ENCODE measurements at regions not wholly inside any gene's neighbourhood (a gene's known extent, or its start where the extent isn't known, plus 50 kb on each side); places are given as distances from the start of the nearest gene placed in this dataset.
"Not testable (repeated sequence)": the region's sequence is repeated elsewhere in the genome, so short reads cannot be mapped to it uniquely, and the experiment has no call there.

- no peak overlapping the region for H3K4me3 ChIP-seq (ENCODE audit: low read depth, low read length)
- TF ChIP-seq CTCF (conservative IDR thresholded peaks at IDR 0.05; ENCODE audit: low read depth, low read length): no peak
- DNase-seq (ENCODE audit: low read depth): no peak
Measured at GRCh38 chr7:63065684-63066083, 933.0 kb upstream of the ZNF722 start.

GRCh38 chr7:63066235-63066634 is 932.4 kb upstream of the ZNF722 start:
- not testable (repeated sequence) for H3K4me3 ChIP-seq (ENCODE audit: low read depth, low read length); DNase-seq (ENCODE audit: low read depth)

GRCh38 chr7:63067897-63068585 is 930.6 kb upstream of the ZNF722 start:
- H3K4me3 ChIP-seq (ENCODE audit: low read depth, low read length): no peak overlapping the region
- TF ChIP-seq CTCF (conservative IDR thresholded peaks at IDR 0.05; ENCODE audit: low read depth, low read length): no peak

GRCh38 chr7:63070696-63071095 is 928.0 kb upstream of the ZNF722 start:
- H3K4me3 ChIP-seq (ENCODE audit: low read depth, low read length): no peak overlapping the region
- no peak for TF ChIP-seq CTCF (conservative IDR thresholded peaks at IDR 0.05; ENCODE audit: low read depth, low read length)
- DNase-seq (ENCODE audit: low read depth): no peak

More at GRCh38 chr7:63067897-63068585, 930.6 kb upstream of the ZNF722 start:
- DNase-seq (ENCODE audit: low read depth): no peak

GRCh38 chr7:63071396-63071795 is 927.3 kb upstream of the ZNF722 start:
- H3K4me3 ChIP-seq (ENCODE audit: low read depth, low read length): no peak overlapping the region
- TF ChIP-seq CTCF (conservative IDR thresholded peaks at IDR 0.05; ENCODE audit: low read depth, low read length): no peak
- DNase-seq (ENCODE audit: low read depth): no peak

GRCh38 chr7:63071920-63072319 is 926.7 kb upstream of the ZNF722 start:
- no peak overlapping the region for H3K4me3 ChIP-seq (ENCODE audit: low read depth, low read length)
- TF ChIP-seq CTCF (conservative IDR thresholded peaks at IDR 0.05; ENCODE audit: low read depth, low read length): no peak
- DNase-seq (ENCODE audit: low read depth): no peak

- DNase-seq (ENCODE audit: low read depth): no peak
- H3K4me3 ChIP-seq (ENCODE audit: low read depth, low read length): no peak overlapping the region
- TF ChIP-seq CTCF (conservative IDR thresholded peaks at IDR 0.05; ENCODE audit: low read depth, low read length): no peak
Measured at GRCh38 chr7:63072806-63073205, 925.8 kb upstream of the ZNF722 start.

All from epithelial cell of proximal tubule (primary cell).